ENCODE measurements at regions not wholly inside any gene's neighbourhood (a gene's known extent, or its start where the extent isn't known, plus 50 kb on each side); places are given as distances from the start of the nearest gene placed in this dataset.

GRCh38 chr17:54813896-54814295 lies 86.8 kb upstream of the TOM1L1 start:
- no peaks in the 10 kb centered on the region for H3K4me1 ChIP-seq
- no peaks in the 10 kb centered on the region for H3K27me3 ChIP-seq (ENCODE audit: insufficient read depth in 3 of 3, low read length in 2 of 3)
- 82 to 92% (median 88%) methylated on average over 1 of the region's 1 CpG for WGBS, 3 donors
- ATAC-seq (no peak), DNase-seq (no peak)
- H3K36me3 ChIP-seq (ENCODE audit: insufficient read depth in 1 of 2, low read depth in 1 of 2), result no peaks in the 10 kb centered on the region
- no peak overlapping the region for H3K27ac ChIP-seq
- H3K9me3 ChIP-seq, result no peaks in the 10 kb centered on the region
- no peak overlapping the region for H3K4me3 ChIP-seq
- intact Hi-C loops (cut with DNase I), result no loop called here
- TF ChIP-seq, protein P1, sequence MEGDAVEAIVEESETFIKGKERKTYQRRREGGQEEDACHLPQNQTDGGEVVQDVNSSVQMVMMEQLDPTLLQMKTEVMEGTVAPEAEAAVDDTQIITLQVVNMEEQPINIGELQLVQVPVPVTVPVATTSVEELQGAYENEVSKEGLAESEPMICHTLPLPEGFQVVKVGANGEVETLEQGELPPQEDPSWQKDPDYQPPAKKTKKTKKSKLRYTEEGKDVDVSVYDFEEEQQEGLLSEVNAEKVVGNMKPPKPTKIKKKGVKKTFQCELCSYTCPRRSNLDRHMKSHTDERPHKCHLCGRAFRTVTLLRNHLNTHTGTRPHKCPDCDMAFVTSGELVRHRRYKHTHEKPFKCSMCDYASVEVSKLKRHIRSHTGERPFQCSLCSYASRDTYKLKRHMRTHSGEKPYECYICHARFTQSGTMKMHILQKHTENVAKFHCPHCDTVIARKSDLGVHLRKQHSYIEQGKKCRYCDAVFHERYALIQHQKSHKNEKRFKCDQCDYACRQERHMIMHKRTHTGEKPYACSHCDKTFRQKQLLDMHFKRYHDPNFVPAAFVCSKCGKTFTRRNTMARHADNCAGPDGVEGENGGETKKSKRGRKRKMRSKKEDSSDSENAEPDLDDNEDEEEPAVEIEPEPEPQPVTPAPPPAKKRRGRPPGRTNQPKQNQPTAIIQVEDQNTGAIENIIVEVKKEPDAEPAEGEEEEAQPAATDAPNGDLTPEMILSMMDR (IDR thresholded peaks at IDR 0.05), result no peak

GRCh38 chr17:54814371-54814770 lies 86.3 kb upstream of the TOM1L1 start:
- no peak for ATAC-seq
- no peak overlapping the region for H3K4me3 ChIP-seq
- no peaks in the 10 kb centered on the region for H3K36me3 ChIP-seq (ENCODE audit: insufficient read depth in 1 of 2, low read depth in 1 of 2)
- no peaks in the 10 kb centered on the region for H3K9me3 ChIP-seq
- H3K4me1 ChIP-seq, result no peaks in the 10 kb centered on the region
- TF ChIP-seq, protein P1 (IDR thresholded peaks at IDR 0.05), result no peak
- H3K27ac ChIP-seq, result no peak overlapping the region
- intact Hi-C loops (cut with DNase I), result no loop called here
- WGBS, 3 donors, result 74 to 79% (median 79%) methylated on average over 3 of the region's 3 CpGs
- no peak for DNase-seq
- H3K27me3 ChIP-seq (ENCODE audit: insufficient read depth in 3 of 3, low read length in 2 of 3), result no peaks in the 10 kb centered on the region

DNA sequence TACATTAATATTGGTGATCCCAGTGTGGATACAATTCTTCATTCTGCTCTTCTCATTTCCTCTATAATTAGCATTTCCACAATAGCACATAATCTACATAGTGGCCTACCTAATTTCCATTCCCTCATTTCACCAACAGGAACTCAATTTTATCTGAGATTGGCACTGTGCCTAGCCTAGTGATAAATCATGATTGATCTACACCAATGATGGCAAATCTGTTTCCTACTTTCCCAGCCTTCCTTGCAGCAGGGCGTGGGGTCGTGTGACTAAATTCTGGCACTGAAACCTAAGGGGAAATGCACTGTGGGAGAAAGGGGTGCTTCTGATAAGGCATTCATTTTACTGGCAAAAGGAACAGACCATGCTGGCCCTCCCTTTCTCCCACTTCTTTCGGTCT lies 66.6 kb upstream of the TOM1L1 start:
- no peak overlapping the region for H3K4me3 ChIP-seq
- H3K36me3 ChIP-seq (ENCODE audit: insufficient read depth in 1 of 2, low read depth in 1 of 2), result no peaks in the 10 kb centered on the region
- H3K27ac ChIP-seq, result no peak overlapping the region
- TF ChIP-seq, protein P1 (IDR thresholded peaks at IDR 0.05), result no peak
- peaks cover 0 to 2% (median 0%) of the 10 kb centered on the region in 3 donors for H3K27me3 ChIP-seq (ENCODE audit: insufficient read depth in 3 of 3, low read length in 2 of 3)
- H3K4me1 ChIP-seq, result no peaks in the 10 kb centered on the region
- no peaks in the 10 kb centered on the region for H3K9me3 ChIP-seq
- intact Hi-C loops (cut with DNase I), result no loop called here
- 60 to 68% (median 61%) methylated on average over 3 of the region's 3 CpGs for WGBS, 3 donors
- no peak for DNase-seq
- ATAC-seq, result no peak

GRCh38 chr17:54835015-54835414 lies 65.6 kb upstream of the TOM1L1 start:
- H3K4me1 ChIP-seq, result no peaks in the 10 kb centered on the region
- no peak overlapping the region for H3K4me3 ChIP-seq
- peaks cover 0 to 2% (median 0%) of the 10 kb centered on the region in 3 donors for H3K27me3 ChIP-seq (ENCODE audit: insufficient read depth in 3 of 3, low read length in 2 of 3)
- ATAC-seq, result no peak
- no peaks in the 10 kb centered on the region for H3K36me3 ChIP-seq (ENCODE audit: insufficient read depth in 1 of 2, low read depth in 1 of 2)
- TF ChIP-seq, protein P1 (IDR thresholded peaks at IDR 0.05), result no peak
- H3K27ac ChIP-seq, result no peak overlapping the region
- intact Hi-C loops (cut with DNase I), result no loop called here
- DNase-seq, result no peak
- WGBS, 3 donors, result 59 to 63% (median 62%) methylated on average over 2 of the region's 2 CpGs
- H3K9me3 ChIP-seq, result no peaks in the 10 kb centered on the region

GRCh38 chr17:54836723-54837462 lies 63.8 kb upstream of the TOM1L1 start:
- Histone ChIP-seq H3K4me3 (no peak overlapping the region), H3K4me1 (no peaks in the 10 kb centered on the region), H3K9me3 (no peaks in the 10 kb centered on the region), H3K27ac (no peak overlapping the region), H3K27me3 (ENCODE audit: insufficient read depth in 3 of 3, low read length in 2 of 3) (peaks cover 0 to 2% (median 0%) of the 10 kb centered on the region in 3 donors), H3K36me3 (ENCODE audit: insufficient read depth in 1 of 2, low read depth in 1 of 2) (no peaks in the 10 kb centered on the region)
- intact Hi-C loops (cut with DNase I), result no loop called here
- WGBS, 3 donors, result 74 to 86% (median 79%) methylated on average over 9 to 11 of the region's 11 CpGs
- DNase-seq (no peak), ATAC-seq (no peak)
- TF ChIP-seq, protein P1 (IDR thresholded peaks at IDR 0.05), result no peak

Data from psoas muscle (tissue), 7 donors.